ENCODE measurements at regions not wholly inside any gene's neighbourhood (a gene's known extent, or its start where the extent isn't known, plus 50 kb on each side); places are given as distances from the start of the nearest gene placed in this dataset.

DNA sequence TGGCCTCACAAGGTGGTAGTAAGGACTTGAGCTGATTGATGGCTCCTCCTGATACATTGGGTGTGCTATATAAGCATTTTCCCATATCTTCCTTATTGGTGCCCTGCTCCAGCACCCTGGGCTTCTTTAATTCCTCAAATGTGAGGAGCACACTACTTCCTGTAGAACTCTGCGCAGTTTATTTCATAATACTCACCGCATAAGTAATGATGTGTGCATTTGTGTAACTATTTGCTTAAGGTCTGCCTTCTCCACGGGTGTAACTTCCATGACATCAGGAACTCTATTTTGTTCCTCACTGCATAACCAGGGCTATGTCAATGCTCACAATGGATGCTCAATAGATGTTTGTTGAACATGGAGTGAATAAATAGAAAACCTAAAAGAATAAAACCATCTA is 392.2 kb downstream of the SEC23A start:
- TF ChIP-seq, protein P1, sequence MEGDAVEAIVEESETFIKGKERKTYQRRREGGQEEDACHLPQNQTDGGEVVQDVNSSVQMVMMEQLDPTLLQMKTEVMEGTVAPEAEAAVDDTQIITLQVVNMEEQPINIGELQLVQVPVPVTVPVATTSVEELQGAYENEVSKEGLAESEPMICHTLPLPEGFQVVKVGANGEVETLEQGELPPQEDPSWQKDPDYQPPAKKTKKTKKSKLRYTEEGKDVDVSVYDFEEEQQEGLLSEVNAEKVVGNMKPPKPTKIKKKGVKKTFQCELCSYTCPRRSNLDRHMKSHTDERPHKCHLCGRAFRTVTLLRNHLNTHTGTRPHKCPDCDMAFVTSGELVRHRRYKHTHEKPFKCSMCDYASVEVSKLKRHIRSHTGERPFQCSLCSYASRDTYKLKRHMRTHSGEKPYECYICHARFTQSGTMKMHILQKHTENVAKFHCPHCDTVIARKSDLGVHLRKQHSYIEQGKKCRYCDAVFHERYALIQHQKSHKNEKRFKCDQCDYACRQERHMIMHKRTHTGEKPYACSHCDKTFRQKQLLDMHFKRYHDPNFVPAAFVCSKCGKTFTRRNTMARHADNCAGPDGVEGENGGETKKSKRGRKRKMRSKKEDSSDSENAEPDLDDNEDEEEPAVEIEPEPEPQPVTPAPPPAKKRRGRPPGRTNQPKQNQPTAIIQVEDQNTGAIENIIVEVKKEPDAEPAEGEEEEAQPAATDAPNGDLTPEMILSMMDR (IDR thresholded peaks at IDR 0.05; ENCODE audit: insufficient read depth, low read depth, low read length): no peak
- no peak for TF ChIP-seq EZH2 (IDR thresholded peaks at IDR 0.05; ENCODE audit: insufficient read depth, low read length)
